ENCODE measurements at regions not wholly inside any gene's neighbourhood (a gene's known extent, or its start where the extent isn't known, plus 50 kb on each side); places are given as distances from the start of the nearest gene placed in this dataset.

GRCh38 chr10:60705376-60705775 lies 72.9 kb upstream of the CDK1 start:
- DNase-seq (ENCODE audit: low spot score in 2 of 2), result no peak
- 81 to 84% methylated on average over 1 of the region's 1 CpG for WGBS, 2 donors
- intact Hi-C loops (cut with DNase I; ENCODE audit: low total_unique reads), result no loop called here
- TF ChIP-seq POLR2A (IDR thresholded peaks at IDR 0.05), result no peak
- TF ChIP-seq CTCF (IDR thresholded peaks at IDR 0.05), result no peak
- no peak overlapping the region for H3K4me3 ChIP-seq (ENCODE audit: low read depth, poor library complexity, severe bottlenecking)

GRCh38 chr10:60704471-60704870 lies 73.8 kb upstream of the CDK1 start:
- no peak for DNase-seq (ENCODE audit: low spot score in 2 of 2)
- TF ChIP-seq POLR2A (IDR thresholded peaks at IDR 0.05) (no peak), CTCF (IDR thresholded peaks at IDR 0.05) (no peak)
- WGBS, 2 donors, result 34 to 46% methylated on average over 3 of the region's 3 CpGs
- H3K4me3 ChIP-seq (ENCODE audit: low read depth, poor library complexity, severe bottlenecking), result no peak overlapping the region
- intact Hi-C loops (cut with DNase I; ENCODE audit: low total_unique reads), result no loop called here

GRCh38 chr10:60703266-60704041 lies 74.8 kb upstream of the CDK1 start:
- intact Hi-C loops (cut with DNase I; ENCODE audit: low total_unique reads), result no loop called here
- H3K4me3 ChIP-seq (ENCODE audit: low read depth, poor library complexity, severe bottlenecking), result no peak overlapping the region
- no peak for DNase-seq (ENCODE audit: low spot score in 2 of 2)
- TF ChIP-seq CTCF (IDR thresholded peaks at IDR 0.05) (no peak), POLR2A (IDR thresholded peaks at IDR 0.05) (no peak)
- WGBS, 2 donors, result 76 to 81% methylated on average over 7 of the region's 7 CpGs

- no peak for DNase-seq (ENCODE audit: low spot score in 2 of 2)
- H3K4me3 ChIP-seq (ENCODE audit: low read depth, poor library complexity, severe bottlenecking), result no peak overlapping the region
- intact Hi-C loops (cut with DNase I; ENCODE audit: low total_unique reads), result no loop called here
- no peak for TF ChIP-seq POLR2A (IDR thresholded peaks at IDR 0.05)
- no peak for TF ChIP-seq CTCF (IDR thresholded peaks at IDR 0.05)
Observed at GRCh38 chr10:60687679-60688078, 90.6 kb upstream of the CDK1 start.

GRCh38 chr10:60684091-60684490 lies 94.2 kb upstream of the CDK1 start:
- TF ChIP-seq POLR2A (IDR thresholded peaks at IDR 0.05), result no peak
- TF ChIP-seq CTCF (IDR thresholded peaks at IDR 0.05), result no peak
- 83 to 90% methylated on average over 15 of the region's 15 CpGs for WGBS, 2 donors
- H3K4me3 ChIP-seq (ENCODE audit: low read depth, poor library complexity, severe bottlenecking), result no peak overlapping the region
- intact Hi-C loops (cut with DNase I; ENCODE audit: low total_unique reads), result no loop called here
- no peak for DNase-seq (ENCODE audit: low spot score in 2 of 2)

GRCh38 chr10:60681103-60681502 lies 97.2 kb upstream of the CDK1 start:
- DNase-seq (ENCODE audit: low spot score in 2 of 2), result no peak
- TF ChIP-seq POLR2A (IDR thresholded peaks at IDR 0.05), result no peak
- TF ChIP-seq CTCF (IDR thresholded peaks at IDR 0.05), result no peak
- WGBS, 2 donors, result 74 to 77% methylated on average over 2 of the region's 2 CpGs
- no peak overlapping the region for H3K4me3 ChIP-seq (ENCODE audit: low read depth, poor library complexity, severe bottlenecking)
- intact Hi-C loops (cut with DNase I; ENCODE audit: low total_unique reads), result no loop called here

Measured in lower leg skin (tissue), 4 donors.